ENCODE measurements at regions not wholly inside any gene's neighbourhood (a gene's known extent, or its start where the extent isn't known, plus 50 kb on each side); places are given as distances from the start of the nearest gene placed in this dataset.

- Histone ChIP-seq H3K27ac (no peak overlapping the region), H3K4me3 (no peak overlapping the region), H3K36me3 (no peaks in the 10 kb centered on the region), H3K9me3 (peaks cover 0 to 5% (median 0%) of the 10 kb centered on the region in 8 donors), H3K4me1 (no peaks in the 10 kb centered on the region), H3K27me3 (replicated peaks in 1 of 7) (no peaks in the 10 kb centered on the region)
- 77 to 86% (median 83%) methylated on average over 3 of the region's 3 CpGs for WGBS, 5 donors
- intact Hi-C loops (cut with DNase I; ENCODE audit: low total_unique reads), result no loop called here
- no peak for TF ChIP-seq POLR2AphosphoS5 (IDR thresholded peaks at IDR 0.05)
- no peak for TF ChIP-seq POLR2A (IDR thresholded peaks at IDR 0.05)
- TF ChIP-seq, protein P1, sequence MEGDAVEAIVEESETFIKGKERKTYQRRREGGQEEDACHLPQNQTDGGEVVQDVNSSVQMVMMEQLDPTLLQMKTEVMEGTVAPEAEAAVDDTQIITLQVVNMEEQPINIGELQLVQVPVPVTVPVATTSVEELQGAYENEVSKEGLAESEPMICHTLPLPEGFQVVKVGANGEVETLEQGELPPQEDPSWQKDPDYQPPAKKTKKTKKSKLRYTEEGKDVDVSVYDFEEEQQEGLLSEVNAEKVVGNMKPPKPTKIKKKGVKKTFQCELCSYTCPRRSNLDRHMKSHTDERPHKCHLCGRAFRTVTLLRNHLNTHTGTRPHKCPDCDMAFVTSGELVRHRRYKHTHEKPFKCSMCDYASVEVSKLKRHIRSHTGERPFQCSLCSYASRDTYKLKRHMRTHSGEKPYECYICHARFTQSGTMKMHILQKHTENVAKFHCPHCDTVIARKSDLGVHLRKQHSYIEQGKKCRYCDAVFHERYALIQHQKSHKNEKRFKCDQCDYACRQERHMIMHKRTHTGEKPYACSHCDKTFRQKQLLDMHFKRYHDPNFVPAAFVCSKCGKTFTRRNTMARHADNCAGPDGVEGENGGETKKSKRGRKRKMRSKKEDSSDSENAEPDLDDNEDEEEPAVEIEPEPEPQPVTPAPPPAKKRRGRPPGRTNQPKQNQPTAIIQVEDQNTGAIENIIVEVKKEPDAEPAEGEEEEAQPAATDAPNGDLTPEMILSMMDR (IDR thresholded peaks at IDR 0.05 in 8 of 11, conservative IDR thresholded peaks at IDR 0.05 in 3 of 11), result no peak
- no peak for DNase-seq
Measured at GRCh38 chr14:25895740-25896139, 702.1 kb downstream of the NOVA1 start.

DNA sequence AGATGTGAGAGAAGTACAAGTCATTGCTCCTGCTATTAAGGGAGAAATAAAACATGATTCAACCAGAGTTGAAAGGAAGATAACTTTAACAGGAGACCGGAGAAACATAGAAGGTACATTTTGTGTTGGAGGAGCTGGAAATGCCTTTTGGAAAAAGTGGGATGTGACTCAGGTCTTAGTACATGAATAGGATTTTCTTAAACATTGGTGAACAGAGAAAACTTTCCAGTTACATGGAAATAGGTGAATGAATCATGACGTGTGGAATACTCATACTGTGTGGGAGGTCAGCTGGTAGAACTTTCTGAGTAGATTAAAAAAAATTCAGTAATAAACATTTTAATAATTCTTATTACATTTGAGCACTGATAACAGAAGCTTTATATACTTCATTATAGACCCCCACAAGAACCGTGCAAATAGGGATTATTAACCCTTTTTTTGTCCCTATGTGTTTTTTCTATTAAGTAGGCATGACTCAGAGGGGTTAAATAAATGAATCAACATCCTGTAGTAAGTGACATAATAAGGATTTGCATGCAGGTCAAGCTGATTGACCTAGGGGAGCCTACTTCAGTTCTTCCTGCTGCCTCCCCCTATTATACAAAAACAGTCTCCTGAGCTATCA lies 710.5 kb downstream of the NOVA1 start:
- intact Hi-C loops (cut with DNase I; ENCODE audit: low total_unique reads), result no loop called here
- Histone ChIP-seq H3K27ac (no peak overlapping the region), H3K27me3 (replicated peaks in 1 of 7) (no peaks in the 10 kb centered on the region), H3K36me3 (no peaks in the 10 kb centered on the region), H3K4me3 (no peak overlapping the region), H3K4me1 (no peaks in the 10 kb centered on the region), H3K9me3 (no peaks in the 10 kb centered on the region)
- TF ChIP-seq POLR2A (IDR thresholded peaks at IDR 0.05), result no peak
- TF ChIP-seq POLR2AphosphoS5 (IDR thresholded peaks at IDR 0.05), result no peak
- TF ChIP-seq, protein P1 (IDR thresholded peaks at IDR 0.05 in 8 of 11, conservative IDR thresholded peaks at IDR 0.05 in 3 of 11), result no peak
- WGBS, 5 donors, result 60 to 77% (median 68%) methylated on average over 3 of the region's 3 CpGs
- DNase-seq, result no peak

GRCh38 chr14:25884657-25885056 lies 713.2 kb downstream of the NOVA1 start:
- Histone ChIP-seq H3K36me3 (no peaks in the 10 kb centered on the region), H3K9me3 (no peaks in the 10 kb centered on the region), H3K4me1 (no peaks in the 10 kb centered on the region), H3K4me3 (no peak overlapping the region), H3K27me3 (replicated peaks in 1 of 7) (no peaks in the 10 kb centered on the region), H3K27ac (no peak overlapping the region)
- 83 to 100% (median 87%) methylated on average over 1 of the region's 1 CpG for WGBS, 5 donors
- no peak for DNase-seq
- intact Hi-C loops (cut with DNase I; ENCODE audit: low total_unique reads), result no loop called here
- TF ChIP-seq POLR2AphosphoS5 (IDR thresholded peaks at IDR 0.05) (no peak), POLR2A (IDR thresholded peaks at IDR 0.05) (no peak)

DNA sequence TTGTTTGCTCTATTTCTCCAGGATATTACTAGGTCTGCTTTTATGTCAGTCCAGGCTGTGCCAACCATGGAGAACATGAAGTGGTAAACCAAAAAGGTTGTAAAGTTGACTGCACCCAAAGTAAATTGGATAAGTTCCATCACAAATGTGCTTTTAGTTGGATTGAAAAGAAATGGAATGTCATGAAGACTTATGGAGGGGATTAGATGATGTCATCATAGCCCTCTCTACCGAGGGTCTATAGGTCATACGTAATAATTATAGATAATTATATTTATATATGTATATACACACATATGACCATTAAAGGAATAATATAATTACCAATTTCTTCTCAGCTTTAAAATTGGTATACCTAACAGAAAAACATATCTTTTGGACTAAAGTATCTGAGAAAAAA lies 714.9 kb downstream of the NOVA1 start:
- no peak for TF ChIP-seq POLR2AphosphoS5 (IDR thresholded peaks at IDR 0.05)
- TF ChIP-seq, protein P1 (IDR thresholded peaks at IDR 0.05 in 8 of 11, conservative IDR thresholded peaks at IDR 0.05 in 3 of 11), result no peak
- TF ChIP-seq POLR2A (IDR thresholded peaks at IDR 0.05), result no peak
- no peaks in the 10 kb centered on the region for H3K9me3 ChIP-seq
- no peak overlapping the region for H3K27ac ChIP-seq
- 78 to 93% (median 82%) methylated on average over 2 of the region's 2 CpGs for WGBS, 5 donors
- no peak overlapping the region for H3K4me3 ChIP-seq
- no peak for DNase-seq
- intact Hi-C loops (cut with DNase I; ENCODE audit: low total_unique reads), result no loop called here
- no peaks in the 10 kb centered on the region for H3K36me3 ChIP-seq
- no peaks in the 10 kb centered on the region for H3K4me1 ChIP-seq
- no peaks in the 10 kb centered on the region for H3K27me3 ChIP-seq (replicated peaks in 1 of 7)
